Nephron progenitor cell (in vitro differentiated cells): ENCODE measurements at regions not wholly inside any gene's neighbourhood (a gene's known extent, or its start where the extent isn't known, plus 50 kb on each side); places are given as distances from the start of the nearest gene placed in this dataset.

Experiments
- DNase-seq: peaks from one replicate; pipeline ENCODE4 v3.0.0; 2021
- H3K27ac Mint-ChIP-seq: 2 replicates; pipeline ENCODE4 v1.8.0; 2021; ENCODE audit warnings: mild to moderate bottlenecking, moderate library complexity, mixed read lengths
- H3K27me3 Mint-ChIP-seq: 2 replicates; pipeline ENCODE4 v1.8.0; 2021; ENCODE audit warnings: mild to moderate bottlenecking, low read depth, mixed read lengths; ENCODE audit not compliant: poor library complexity
- H3K36me3 Mint-ChIP-seq: 2 replicates; pipeline ENCODE4 v1.8.0; 2021; ENCODE audit warnings: low read depth, mixed read lengths
- H3K4me1 Mint-ChIP-seq: 2 replicates; pipeline ENCODE4 v1.8.0; 2021; ENCODE audit warnings: mixed read lengths
- H3K4me3 Mint-ChIP-seq: 2 replicates; pipeline ENCODE4 v1.8.0; 2021; ENCODE audit warnings: mild to moderate bottlenecking, moderate library complexity, mixed read lengths
- H3K9me3 Mint-ChIP-seq: 2 replicates; pipeline ENCODE4 v1.8.0; 2021; ENCODE audit warnings: mild to moderate bottlenecking, moderate library complexity, mixed read lengths
- CTCF ChIP-seq: fragments of 200-600 bp; sonication (generic); IDR thresholded peaks from 2 replicates; pipeline ENCODE4 v1.5.0; 2021; ENCODE audit warnings: antibody characterized with exemption

DNA sequence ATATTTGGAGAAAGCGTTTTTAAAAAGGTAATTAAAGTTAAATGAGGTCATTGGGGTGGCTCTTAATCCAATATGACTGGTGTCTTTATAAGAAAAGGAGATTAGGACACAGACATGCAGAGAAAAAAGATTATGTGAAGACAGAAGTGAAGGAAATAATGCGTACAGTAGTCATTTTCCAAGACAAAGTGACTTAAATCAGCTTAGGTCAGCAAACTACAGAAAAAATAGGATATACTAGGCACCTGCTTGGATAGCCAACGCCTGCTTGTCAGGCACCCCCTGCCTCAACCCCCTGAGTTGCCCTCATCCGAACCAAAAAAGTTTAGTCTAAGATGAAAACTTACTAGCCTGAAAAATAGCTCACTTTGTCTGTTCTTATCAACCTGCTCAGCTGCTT lies 58.2 kb upstream of the SPAG17 start:
- Mint-ChIP-seq H3K4me1 (peaks cover 17% of the 10 kb centered on the region), H3K27ac (no peak overlapping the region), H3K4me3 (no peak overlapping the region), H3K9me3 (peaks cover 23% of the 10 kb centered on the region), H3K27me3 (no peaks in the 10 kb centered on the region), H3K36me3 (peaks cover 14% of the 10 kb centered on the region)
- no peak for TF ChIP-seq CTCF
- DNase-seq = no peak
